HCT116 (cell line): ENCODE measurements at regions not wholly inside any gene's neighbourhood (a gene's known extent, or its start where the extent isn't known, plus 50 kb on each side); places are given as distances from the start of the nearest gene placed in this dataset.

Experiments used
- ATAC-seq: fragments of 200-7000 bp; cut with Tn5 transposase; 2 replicates; pipeline ENCODE4 v1.9.1; 2020; ENCODE audit warnings: mild to moderate bottlenecking, moderate library complexity
- BruUV-seq: library from RNA; stranded (reverse); fragments of 400-500 nt; replicated peaks from 2 replicates; lab custom pipeline; 2021; lab: Mats Ljungman, UMichigan
- CTCF ChIA-PET: fragments of 300-600 bp; sonication (Branson Sonifier 250); formaldehyde crosslinking; loops from one replicate; lab custom pipeline; 2021; ENCODE audit warnings: antibody characterized with exemption; lab: Charles Lee
- POLR2A ChIA-PET: fragments of 300-600, 350-600 bp; sonication (Branson Sonifier 250); formaldehyde crosslinking; loops from one replicate; lab custom pipeline; 2021; ENCODE audit warnings: antibody characterized with exemption; lab: Charles Lee
- RAD21 ChIA-PET, 2 experiments: fragments of 300-600 bp; sonication (Branson Sonifier 250); formaldehyde crosslinking; loops; one replicate each; lab custom pipeline; 2023; ENCODE audit warnings: low total read pairs in 2 of 2; ENCODE audit not compliant: uncharacterized antibody in 2 of 2, unreplicated experiment in 2 of 2, low non-redundant PET in 1 of 2; lab: Charles Lee
- DNase-seq: peaks from one replicate; pipeline ENCODE4 v3.0.0-alpha.2; 2010; ENCODE audit warnings: low read depth, low spot score
- H2AFZ ChIP-seq: fragments of 200-600 bp; shearing (Covaris generic), sonication (generic); 2 replicates; pipeline ENCODE4 v1.6.1; 2017; ENCODE audit warnings: low read depth, mixed run types, mixed read lengths, antibody characterized with exemption, low read length; ENCODE audit not compliant: poor library complexity, severe bottlenecking
- H3K27ac ChIP-seq: 2 replicates; pipeline ENCODE4 v1.5.1; 2012; ENCODE audit warnings: low read depth, low read length
- H3K27me3 ChIP-seq: fragments of 200-600 bp; sonication (generic); 2 replicates; pipeline ENCODE4 v1.6.1; 2016; ENCODE audit warnings: mixed run types, low read length, mixed read lengths; ENCODE audit not compliant: insufficient read depth
- H3K36me3 ChIP-seq, 2 experiments: fragments of 200-500 bp in 1 of 2; fragments of 200-600 bp in 1 of 2; sonication (Bioruptor generic) in 1 of 2; sonication (generic) in 1 of 2; 2 replicates each; pipeline versions ENCODE4 v1.5.1 to v1.6.1; 2014 to 2016; ENCODE audit warnings: low read length in 2 of 2, inconsistent platforms in 1 of 2, mixed read lengths in 1 of 2, mixed run types in 1 of 2; ENCODE audit not compliant: insufficient read depth in 2 of 2, control insufficient read depth in 1 of 2
- H3K4me1 ChIP-seq, 2 experiments: fragments of 200-600 bp in 1 of 2; sonication (generic) in 1 of 2; 2 replicates each; pipeline versions ENCODE4 v1.5.1 to v1.6.1; 2012 to 2017; ENCODE audit warnings: low read length in 2 of 2, inconsistent platforms in 1 of 2, mild to moderate bottlenecking in 1 of 2, mixed read lengths in 1 of 2, mixed run types in 1 of 2, moderate library complexity in 1 of 2; ENCODE audit not compliant: insufficient read depth in 2 of 2, control insufficient read depth in 1 of 2
- H3K4me2 ChIP-seq: fragments of 200-600 bp; sonication (generic); 2 replicates; pipeline ENCODE4 v1.6.1; 2017; ENCODE audit warnings: mixed run types, low read length, mixed read lengths
- H3K4me3 ChIP-seq, 2 experiments: fragments of 200-600 bp in 1 of 2; sonication (generic) in 1 of 2; replicated peaks in 1 of 2; 2 replicates each; pipeline ENCODE4 v1.5.1; 2011 to 2016; ENCODE audit warnings: low read length in 2 of 2, control low read depth in 1 of 2, low read depth in 1 of 2, mild to moderate bottlenecking in 1 of 2, mixed read lengths in 1 of 2, mixed run types in 1 of 2
- H3K79me2 ChIP-seq: fragments of 200-600 bp; sonication (generic); 2 replicates; pipeline ENCODE4 v1.6.1; 2017; ENCODE audit warnings: mild to moderate bottlenecking, mixed run types, low read length, moderate library complexity, mixed read lengths; ENCODE audit not compliant: insufficient read depth
- H3K9ac ChIP-seq: fragments of 200-600 bp; sonication (generic); 2 replicates; pipeline ENCODE4 v1.6.1; 2016; ENCODE audit warnings: low read length, mixed read lengths
- H3K9me2 ChIP-seq: fragments of 200-600 bp; sonication (generic), shearing (Covaris generic); 2 replicates; pipeline ENCODE4 v1.6.1; 2017; ENCODE audit warnings: mixed run types, mild to moderate bottlenecking, moderate library complexity; ENCODE audit not compliant: insufficient read depth
- H3K9me3 ChIP-seq, 2 experiments: fragments of 200-500 bp in 1 of 2; fragments of 200-600 bp in 1 of 2; sonication (Bioruptor generic) in 1 of 2; sonication (generic) in 1 of 2; 2 replicates each; pipeline ENCODE4 v1.6.1; 2014 to 2017; ENCODE audit warnings: low read length in 2 of 2, mixed read lengths in 2 of 2, inconsistent platforms in 1 of 2, low read depth in 1 of 2, mild to moderate bottlenecking in 1 of 2, mixed run types in 1 of 2, moderate library complexity in 1 of 2; ENCODE audit not compliant: control insufficient read depth in 1 of 2, insufficient read depth in 1 of 2
- H4K20me1 ChIP-seq: fragments of 200-600 bp; sonication (generic), shearing (Covaris generic); 2 replicates; pipeline ENCODE4 v1.6.1; 2017; ENCODE audit warnings: mixed run types, mild to moderate bottlenecking, moderate library complexity; ENCODE audit not compliant: insufficient read depth
- CBX3 ChIP-seq: IDR thresholded peaks from 2 replicates; pipeline ENCODE4 v1.6.1; 2012; ENCODE audit warnings: low read depth
- ELF1 ChIP-seq: IDR thresholded peaks from 2 replicates; pipeline ENCODE4 v1.6.1; 2012; ENCODE audit warnings: low read depth, borderline replicate concordance
- EZH2phosphoT487 ChIP-seq: fragments of 200-600 bp; IDR thresholded peaks from 2 replicates; pipeline ENCODE4 v1.6.1; 2018; ENCODE audit warnings: antibody characterized with exemption, borderline replicate concordance
- FOSL1 ChIP-seq: IDR thresholded peaks from 2 replicates; pipeline ENCODE4 v1.6.1; 2012; ENCODE audit warnings: low read depth
- JUND ChIP-seq: IDR thresholded peaks from 2 replicates; pipeline ENCODE4 v1.6.1; 2012
- POLR2A ChIP-seq: IDR thresholded peaks from 2 replicates; pipeline ENCODE4 v1.7.0; 2011; ENCODE audit warnings: borderline replicate concordance; ENCODE audit not compliant: insufficient read depth, insufficient read length; ENCODE audit errors: extremely low read depth
- POLR2AphosphoS5 ChIP-seq: IDR thresholded peaks from 2 replicates; pipeline ENCODE4 v1.6.1; 2011; ENCODE audit warnings: mild to moderate bottlenecking, low read depth, low read length, moderate library complexity
- RAD21 ChIP-seq: IDR thresholded peaks from 2 replicates; pipeline ENCODE4 v1.6.1; 2012; ENCODE audit warnings: low read depth, mild to moderate bottlenecking
- REST ChIP-seq: IDR thresholded peaks from 2 replicates; pipeline ENCODE4 v1.6.1; 2012; ENCODE audit warnings: low read depth
- SIN3A ChIP-seq: IDR thresholded peaks from 2 replicates; pipeline ENCODE4 v1.6.1; 2012; ENCODE audit warnings: low read depth
- ZFX ChIP-seq: fragments of 450-650 bp; IDR thresholded peaks from 2 replicates; pipeline ENCODE4 v1.6.1; 2017
- ZNF274 ChIP-seq: fragments of 200-500 bp; sonication (Bioruptor generic); IDR thresholded peaks from 2 replicates; pipeline ENCODE4 v1.6.1; 2014; ENCODE audit warnings: mild to moderate bottlenecking, low read depth, low read length, inconsistent platforms
- intact Hi-C: fragments of 100-400 bp; cut with micrococcal nuclease; formaldehyde crosslinking; loops from 2 replicates; pipeline ENCODE4 v1.10.0; 2022
- TF ChIP-seq, protein P1 (sequence below): IDR thresholded peaks from 2 replicates; pipeline ENCODE4 v1.6.1; 2012
- TF ChIP-seq, protein P2 (sequence below): IDR thresholded peaks from 2 replicates; pipeline ENCODE4 v1.6.1; 2011; ENCODE audit warnings: mild to moderate bottlenecking, low read length, moderate library complexity; ENCODE audit not compliant: insufficient replicate concordance; ENCODE audit errors: extremely low read depth

GRCh38 chr6:91826128-91826527 is 1239.3 kb upstream of the MAP3K7 start:
- no peak overlapping the region for H2AFZ ChIP-seq
- no peaks in the 10 kb centered on the region for H3K27me3 ChIP-seq
- no peak overlapping the region for H3K4me2 ChIP-seq
- intact Hi-C loops = no loop called here
- H3K27ac ChIP-seq = no peak overlapping the region
- H3K9me2 ChIP-seq = no peaks in the 10 kb centered on the region
- no peaks in the 10 kb centered on the region for H4K20me1 ChIP-seq
- H3K79me2 ChIP-seq = no peaks in the 10 kb centered on the region
- no peak for DNase-seq
- ChIA-PET POLR2A (no interaction called here), RAD21 (no interaction called here), CTCF (no interaction called here)
- H3K36me3 ChIP-seq = no peaks in the 10 kb centered on the region
- H3K9me3 ChIP-seq = peaks cover 3 to 5% of the 10 kb centered on the region in 2 experiments; a peak in 2 of 4 replicates
- no peak overlapping the region for H3K4me3 ChIP-seq
- H3K4me1 ChIP-seq = no peaks in the 10 kb centered on the region
- no peak for TF ChIP-seq SIN3A
- no peak for TF ChIP-seq REST
- TF ChIP-seq POLR2A = no peak
- TF ChIP-seq, protein P1, sequence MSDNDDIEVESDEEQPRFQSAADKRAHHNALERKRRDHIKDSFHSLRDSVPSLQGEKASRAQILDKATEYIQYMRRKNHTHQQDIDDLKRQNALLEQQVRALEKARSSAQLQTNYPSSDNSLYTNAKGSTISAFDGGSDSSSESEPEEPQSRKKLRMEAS = no peak
- TF ChIP-seq ZNF274 = no peak
- TF ChIP-seq ELF1 = no peak
- TF ChIP-seq EZH2phosphoT487 = no peak
- no peak for TF ChIP-seq ZFX
- TF ChIP-seq FOSL1 = no peak
- TF ChIP-seq RAD21 = no peak
- no peak for TF ChIP-seq POLR2AphosphoS5
- TF ChIP-seq, protein P2, sequence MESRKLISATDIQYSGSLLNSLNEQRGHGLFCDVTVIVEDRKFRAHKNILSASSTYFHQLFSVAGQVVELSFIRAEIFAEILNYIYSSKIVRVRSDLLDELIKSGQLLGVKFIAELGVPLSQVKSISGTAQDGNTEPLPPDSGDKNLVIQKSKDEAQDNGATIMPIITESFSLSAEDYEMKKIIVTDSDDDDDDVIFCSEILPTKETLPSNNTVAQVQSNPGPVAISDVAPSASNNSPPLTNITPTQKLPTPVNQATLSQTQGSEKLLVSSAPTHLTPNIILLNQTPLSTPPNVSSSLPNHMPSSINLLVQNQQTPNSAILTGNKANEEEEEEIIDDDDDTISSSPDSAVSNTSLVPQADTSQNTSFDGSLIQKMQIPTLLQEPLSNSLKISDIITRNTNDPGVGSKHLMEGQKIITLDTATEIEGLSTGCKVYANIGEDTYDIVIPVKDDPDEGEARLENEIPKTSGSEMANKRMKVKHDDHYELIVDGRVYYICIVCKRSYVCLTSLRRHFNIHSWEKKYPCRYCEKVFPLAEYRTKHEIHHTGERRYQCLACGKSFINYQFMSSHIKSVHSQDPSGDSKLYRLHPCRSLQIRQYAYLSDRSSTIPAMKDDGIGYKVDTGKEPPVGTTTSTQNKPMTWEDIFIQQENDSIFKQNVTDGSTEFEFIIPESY = no peak
- no peak for TF ChIP-seq JUND
- TF ChIP-seq CBX3 = no peak
- TF ChIP-seq, all 23 proteins: peak for 0
- no peak for ATAC-seq
- no TSS peak for BruUV-seq
- no peak overlapping the region for H3K9ac ChIP-seq
